ENCODE measurements at regions not wholly inside any gene's neighbourhood (a gene's known extent, or its start where the extent isn't known, plus 50 kb on each side); places are given as distances from the start of the nearest gene placed in this dataset.

- no peak for DNase-seq (ENCODE audit: low read depth in 2 of 2, low spot score in 1 of 2)
These were observed 892.0 kb downstream of the GATA3 start for GRCh38 chr10:8946451-8946850.

- no peak for DNase-seq (ENCODE audit: low read depth in 2 of 2, low spot score in 1 of 2)
These were observed 896.5 kb downstream of the GATA3 start for GRCh38 chr10:8950978-8951377.

- DNase-seq (ENCODE audit: low read depth in 2 of 2, low spot score in 1 of 2): no peak
These were observed 897.1 kb downstream of the GATA3 start for GRCh38 chr10:8951440-8952089.

- no peak for DNase-seq (ENCODE audit: low read depth in 2 of 2, low spot score in 1 of 2)
These were observed 901.9 kb downstream of the GATA3 start for GRCh38 chr10:8956400-8956799.

GRCh38 chr10:8962249-8962648, 907.8 kb downstream of the GATA3 start:
- no peak for DNase-seq (ENCODE audit: low read depth in 2 of 2, low spot score in 1 of 2)

DNA sequence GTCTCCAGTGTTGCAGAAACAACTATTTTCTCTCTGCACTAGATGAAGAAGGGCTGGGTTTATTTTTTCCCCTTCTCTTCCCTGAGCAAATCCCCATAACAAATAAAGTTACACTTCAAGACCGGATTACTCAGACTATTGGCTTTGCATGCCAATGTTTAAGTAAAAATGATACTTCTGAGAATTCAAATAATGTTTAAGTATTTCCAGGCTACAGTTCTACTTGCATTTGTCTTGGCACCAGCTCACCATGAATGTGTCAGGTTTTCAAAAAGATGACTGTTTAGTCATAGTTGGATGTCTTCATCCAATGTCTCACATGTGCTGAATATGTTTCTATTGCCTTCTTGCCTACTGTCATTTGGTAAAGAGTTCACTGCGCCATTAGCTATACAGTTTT, 912.6 kb downstream of the GATA3 start:
- DNase-seq (ENCODE audit: low read depth in 2 of 2, low spot score in 1 of 2): no peak

- no peak for DNase-seq (ENCODE audit: low read depth in 2 of 2, low spot score in 1 of 2)
These were observed 915.4 kb downstream of the GATA3 start for GRCh38 chr10:8969853-8970252.

GRCh38 chr10:8975535-8975934, 921.0 kb downstream of the GATA3 start:
- DNase-seq (ENCODE audit: low read depth in 2 of 2, low spot score in 1 of 2): no peak

- DNase-seq (ENCODE audit: low read depth in 2 of 2, low spot score in 1 of 2): no peak
These were observed 923.6 kb downstream of the GATA3 start for GRCh38 chr10:8978100-8978499.

- no peak for DNase-seq (ENCODE audit: low read depth in 2 of 2, low spot score in 1 of 2)
These were observed 925.5 kb downstream of the GATA3 start for GRCh38 chr10:8979976-8980375.

GRCh38 chr10:8981277-8981676, 926.8 kb downstream of the GATA3 start:
- no peak for DNase-seq (ENCODE audit: low read depth in 2 of 2, low spot score in 1 of 2)

- no peak for DNase-seq (ENCODE audit: low read depth in 2 of 2, low spot score in 1 of 2)
These were observed 931.2 kb downstream of the GATA3 start for GRCh38 chr10:8985651-8986050.

DNA sequence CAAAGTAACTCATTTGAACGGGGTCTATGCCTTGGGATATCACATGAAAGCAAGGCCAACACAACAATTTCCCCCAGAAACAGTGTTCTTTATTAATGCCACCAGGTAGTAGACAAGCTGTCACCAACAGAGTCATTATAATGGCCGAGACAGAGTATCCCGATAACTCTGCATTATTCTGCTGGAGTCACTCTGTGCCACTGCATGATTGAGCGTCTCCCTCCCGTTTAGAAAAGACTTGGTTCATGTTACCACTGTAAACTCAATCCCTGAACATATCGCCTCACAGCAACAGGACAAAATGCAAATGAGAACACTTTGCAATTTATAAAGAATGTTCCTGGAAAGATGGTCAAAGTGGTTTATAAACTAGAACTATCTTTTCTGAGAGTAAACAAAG, 932.5 kb downstream of the GATA3 start:
- no peak for DNase-seq (ENCODE audit: low read depth in 2 of 2, low spot score in 1 of 2)

GRCh38 chr10:8987712-8988111, 933.2 kb downstream of the GATA3 start:
- no peak for DNase-seq (ENCODE audit: low read depth in 2 of 2, low spot score in 1 of 2)

- no peak for DNase-seq (ENCODE audit: low read depth in 2 of 2, low spot score in 1 of 2)
These were observed 935.9 kb downstream of the GATA3 start for GRCh38 chr10:8990280-8990987.

DNA sequence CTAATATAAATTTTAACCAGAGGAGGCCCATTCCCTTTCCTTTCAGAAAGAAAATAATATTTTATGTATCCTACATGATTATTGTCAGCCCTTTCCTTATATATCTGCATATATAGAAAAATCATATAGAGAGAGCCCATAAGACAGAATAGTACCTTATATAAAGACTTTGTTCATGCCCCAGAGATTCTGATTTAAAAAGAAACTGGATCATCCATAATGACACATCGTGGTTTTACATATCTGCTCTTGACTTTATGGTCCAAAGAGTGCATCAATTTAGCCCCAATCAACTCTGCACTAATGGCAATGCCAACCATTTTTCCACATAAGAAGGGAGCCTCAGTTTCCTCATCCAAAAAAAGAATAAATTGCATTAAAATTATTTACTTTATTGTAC, 937.5 kb downstream of the GATA3 start:
- DNase-seq (ENCODE audit: low read depth in 2 of 2, low spot score in 1 of 2): no peak

DNA sequence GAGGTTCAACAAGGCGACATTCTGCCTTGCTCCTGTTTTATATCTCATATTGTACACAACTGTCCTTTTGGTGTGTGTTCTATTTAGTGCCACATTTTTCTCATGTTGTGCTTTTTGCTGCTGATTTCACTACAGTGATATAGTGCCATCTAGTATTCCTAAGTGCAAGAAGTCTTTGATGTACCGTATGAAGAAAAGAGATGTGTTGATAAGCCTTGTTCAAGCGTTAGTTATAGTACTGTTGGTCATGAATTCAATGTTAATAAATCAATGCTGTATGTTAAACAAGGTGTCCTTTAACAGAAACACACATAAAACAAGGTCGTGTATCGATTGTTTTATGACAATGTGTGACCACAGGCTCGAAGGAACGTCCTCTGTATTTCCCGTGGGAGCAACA, 939.4 kb downstream of the GATA3 start:
- no peak for DNase-seq (ENCODE audit: low read depth in 2 of 2, low spot score in 1 of 2)

- no peak for DNase-seq (ENCODE audit: low read depth in 2 of 2, low spot score in 1 of 2)
These were observed 944.3 kb downstream of the GATA3 start for GRCh38 chr10:8998751-8999150.

- no peak for DNase-seq (ENCODE audit: low read depth in 2 of 2, low spot score in 1 of 2)
These were observed 948.6 kb downstream of the GATA3 start for GRCh38 chr10:9003122-9003521.

DNA sequence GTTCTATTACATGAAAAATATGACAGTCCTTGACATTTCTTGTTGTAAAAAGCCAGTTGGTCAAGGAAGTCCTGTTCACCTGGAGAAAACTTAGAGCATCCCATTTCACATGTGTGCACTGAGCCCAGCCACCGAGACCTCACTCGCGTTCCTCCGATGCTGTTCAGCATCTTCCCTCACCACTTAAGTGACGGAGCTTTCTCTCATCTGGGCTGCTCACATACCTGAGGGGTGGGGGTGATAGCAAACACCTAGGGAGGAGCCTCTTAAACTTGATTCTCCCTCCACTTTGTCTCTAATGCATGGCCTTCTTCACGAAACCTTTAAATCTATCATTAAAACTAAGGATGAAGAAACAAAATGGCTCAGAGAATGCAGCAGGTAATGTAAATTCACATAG, 950.2 kb downstream of the GATA3 start:
- DNase-seq (ENCODE audit: low read depth in 2 of 2, low spot score in 1 of 2): no peak

- no peak for DNase-seq (ENCODE audit: low read depth in 2 of 2, low spot score in 1 of 2)
These were observed 955.0 kb downstream of the GATA3 start for GRCh38 chr10:9009505-9009904.

DNA sequence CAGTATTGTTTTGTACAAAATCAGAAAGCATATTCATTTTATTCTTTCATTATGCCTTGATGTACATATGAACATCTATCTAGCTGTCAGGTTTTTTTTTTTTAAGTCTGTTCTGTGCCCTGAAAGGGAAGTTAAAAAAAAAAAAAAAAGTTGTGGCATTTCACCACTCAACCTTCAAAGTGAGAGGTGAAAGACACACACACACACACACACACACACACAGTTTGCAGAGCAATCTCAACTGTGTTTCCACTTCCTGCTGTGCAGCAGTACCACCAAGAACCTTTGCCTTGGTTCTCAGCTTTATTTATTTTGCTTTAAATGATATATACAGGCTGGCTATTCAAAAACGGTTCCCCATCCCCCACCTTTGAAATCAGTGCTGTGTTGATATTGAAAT, 955.6 kb downstream of the GATA3 start:
- peak in 1 of 2 donors; percentile 4 for DNase-seq (ENCODE audit: low read depth in 2 of 2, low spot score in 1 of 2)
